Hippocampal formation (tissue), 2 donors: ENCODE measurements at regions not wholly inside any gene's neighbourhood (a gene's known extent, or its start where the extent isn't known, plus 50 kb on each side); places are given as distances from the start of the nearest gene placed in this dataset.
"Not testable (repeated sequence)": the region's sequence is repeated elsewhere in the genome, so short reads cannot be mapped to it uniquely, and the experiment has no call there.

Experiments
- DNase-seq, 2 donors: peaks; one replicate each; lab custom pipeline; 2025; lab: John Stamatoyannopoulos, UW

DNA sequence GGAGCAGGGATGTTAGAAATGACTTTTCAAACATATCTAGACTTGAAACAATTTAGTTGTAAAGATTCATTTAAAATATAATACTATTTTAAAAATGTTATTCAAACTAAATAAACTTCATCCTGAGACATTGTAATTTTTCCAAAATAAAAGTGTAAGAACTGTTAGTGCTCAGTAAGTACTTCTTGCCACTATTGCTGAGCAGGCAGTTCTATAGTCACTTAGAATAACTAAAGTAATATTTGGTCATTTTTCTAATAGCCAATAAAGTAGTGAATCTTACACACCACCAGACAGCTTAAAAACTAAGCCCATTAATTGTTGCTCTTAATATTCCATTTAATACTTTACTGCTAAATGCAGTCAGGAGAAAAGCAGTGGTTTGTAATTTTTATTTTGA is 1120.0 kb upstream of the CDH10 start:
- no peak for DNase-seq

DNA sequence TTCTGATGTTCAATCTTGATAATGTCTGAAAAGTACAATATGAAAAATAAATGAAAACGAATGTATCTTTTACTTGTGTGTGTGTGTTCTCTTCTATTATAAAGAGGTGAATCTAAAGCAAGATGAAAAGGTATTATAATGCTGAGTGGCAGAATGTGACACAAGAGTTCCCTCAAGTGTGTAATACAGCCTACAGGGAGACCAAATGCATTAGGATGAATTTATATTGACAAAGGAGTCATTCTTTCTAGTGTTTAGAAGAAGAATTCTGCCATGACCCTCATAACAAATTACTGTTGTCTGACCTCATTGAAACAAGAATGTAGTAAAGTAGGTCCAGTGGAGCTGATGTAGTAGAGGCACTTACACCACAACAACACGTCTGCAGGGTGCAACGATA is 1119.0 kb upstream of the CDH10 start:
- DNase-seq: no peak

DNA sequence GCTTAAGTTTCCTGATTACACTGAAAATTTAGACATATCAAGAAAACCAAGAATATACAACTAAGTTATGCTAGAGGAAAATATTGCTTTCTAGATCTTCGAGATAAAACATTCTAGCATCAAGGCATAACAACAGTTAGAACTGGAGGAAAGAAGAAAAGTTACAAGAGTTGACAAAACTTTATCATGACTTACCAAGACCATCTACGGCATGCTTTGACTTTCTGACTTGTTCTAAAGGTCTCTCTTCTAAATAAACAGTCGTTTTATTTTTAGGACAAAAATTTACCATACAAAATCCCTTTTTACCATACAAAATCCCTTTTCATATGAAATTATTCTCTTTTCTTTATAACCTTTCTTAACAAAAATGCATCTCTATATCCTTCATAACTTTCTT is 1110.1 kb upstream of the CDH10 start:
- DNase-seq: no peak

DNA sequence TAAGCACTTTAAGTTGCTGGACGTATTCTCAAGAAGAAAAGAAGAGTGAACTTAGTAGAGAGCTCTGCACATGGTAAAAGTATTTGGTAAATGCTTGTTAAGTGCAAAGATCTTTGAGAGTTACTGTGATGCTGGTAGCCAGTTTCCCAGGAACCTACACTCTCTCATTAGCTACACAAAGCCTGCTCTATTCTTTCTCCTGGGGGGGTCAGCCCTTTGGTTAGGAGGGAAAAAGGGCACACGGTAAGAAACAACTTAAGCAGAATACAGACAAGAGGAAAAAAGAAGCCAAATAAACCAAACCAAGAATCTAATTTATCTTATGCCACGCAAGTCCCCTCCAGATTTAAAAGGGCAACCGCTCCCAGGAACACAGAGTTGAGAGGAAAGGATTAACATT is 1100.1 kb upstream of the CDH10 start:
- DNase-seq: no peak

DNA sequence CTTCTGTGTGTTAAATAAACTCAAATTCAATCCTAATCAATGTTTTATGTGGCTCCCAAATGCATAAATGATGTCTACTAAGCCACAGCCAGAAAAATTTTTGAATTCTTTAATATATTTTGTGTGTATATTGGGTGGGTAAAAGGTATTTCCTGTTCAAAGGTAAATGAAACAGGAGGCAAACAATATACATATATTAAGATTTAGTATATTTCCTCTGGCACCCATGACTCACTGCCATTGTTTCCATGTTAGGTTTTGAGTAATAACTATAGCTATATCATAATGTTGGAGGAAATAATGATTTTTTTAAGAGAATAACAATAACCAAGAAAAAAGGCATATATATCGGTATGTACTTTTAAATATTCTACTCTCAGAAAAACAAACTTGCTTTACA is 1071.9 kb upstream of the CDH10 start:
- DNase-seq: no peak

DNA sequence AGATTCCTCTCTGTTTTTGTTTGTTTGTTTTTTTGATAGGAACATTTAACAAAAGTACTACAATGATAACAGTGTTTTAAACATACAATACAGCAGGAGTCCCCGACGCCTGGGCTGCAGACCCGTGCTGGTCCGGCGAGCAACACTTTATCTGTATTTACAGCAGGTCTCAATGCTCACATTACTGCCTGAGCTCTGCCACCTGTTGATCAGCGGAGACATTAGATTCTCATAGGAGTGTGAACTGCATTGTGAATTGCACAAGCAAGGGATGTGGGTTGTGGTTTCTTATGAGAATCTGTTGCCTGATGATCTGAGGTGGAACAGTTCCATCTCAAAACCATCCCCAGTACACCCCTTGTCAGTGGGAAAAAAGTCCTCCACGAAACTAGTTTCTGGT is 1068.5 kb upstream of the CDH10 start:
- DNase-seq: no peak

DNA sequence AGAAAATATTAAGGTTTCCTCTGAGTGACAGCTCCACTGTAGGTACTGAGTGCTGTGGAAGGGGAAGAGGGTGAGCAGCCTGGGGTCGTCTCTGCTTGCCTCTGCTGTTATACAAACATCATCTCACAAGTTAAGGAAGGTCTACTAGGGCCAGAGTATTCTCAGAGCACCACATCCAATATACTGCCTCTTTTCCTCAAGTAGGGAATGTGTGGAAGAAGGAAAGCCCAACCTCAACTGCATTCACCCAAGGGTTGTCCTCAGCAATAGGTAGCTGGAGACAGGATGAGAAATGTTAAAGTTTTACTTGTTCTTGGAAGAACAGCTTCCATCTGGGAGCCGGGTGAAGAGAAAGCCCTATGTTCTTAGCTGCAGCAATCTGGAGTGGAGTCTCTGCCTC is 1062.3 kb upstream of the CDH10 start:
- DNase-seq: no peak

DNA sequence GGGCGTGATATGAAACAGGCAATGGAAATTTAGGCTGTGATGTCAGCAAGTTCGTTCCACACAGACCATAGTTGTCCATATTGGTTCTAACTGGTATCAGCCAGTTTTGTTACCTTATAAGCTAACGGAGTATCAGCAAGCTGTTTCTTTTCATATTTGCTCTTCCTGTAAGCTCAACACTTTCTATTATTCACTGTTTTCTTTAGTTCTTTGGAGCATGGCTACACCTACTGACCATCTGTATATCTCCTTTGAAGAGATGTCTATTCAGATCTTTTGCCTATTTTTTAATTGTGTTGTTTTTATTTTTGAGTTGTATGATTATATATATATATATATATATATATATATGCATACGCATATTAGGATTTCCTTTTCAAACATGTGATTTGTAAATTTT is 1057.2 kb upstream of the CDH10 start:
- no peak for DNase-seq

DNA sequence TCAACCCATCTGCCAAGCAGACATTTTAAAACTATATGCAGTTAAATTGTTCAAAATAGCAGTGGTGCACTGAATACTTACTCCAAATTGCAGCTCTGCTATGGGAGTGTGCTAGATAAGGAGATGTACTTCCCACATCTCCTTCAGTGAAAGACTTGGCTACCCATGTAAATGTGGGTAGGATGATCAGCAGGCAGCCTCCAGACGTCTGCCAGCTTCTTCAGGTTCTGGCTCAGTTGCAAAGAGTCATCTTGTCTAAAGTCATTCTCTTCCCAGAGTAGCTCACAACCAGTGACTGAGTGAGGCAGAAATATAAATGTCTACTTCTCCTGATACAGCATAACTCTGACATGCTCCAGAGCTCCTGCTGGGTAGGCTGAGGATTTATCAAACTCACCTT is 1050.0 kb upstream of the CDH10 start:
- no peak for DNase-seq

DNA sequence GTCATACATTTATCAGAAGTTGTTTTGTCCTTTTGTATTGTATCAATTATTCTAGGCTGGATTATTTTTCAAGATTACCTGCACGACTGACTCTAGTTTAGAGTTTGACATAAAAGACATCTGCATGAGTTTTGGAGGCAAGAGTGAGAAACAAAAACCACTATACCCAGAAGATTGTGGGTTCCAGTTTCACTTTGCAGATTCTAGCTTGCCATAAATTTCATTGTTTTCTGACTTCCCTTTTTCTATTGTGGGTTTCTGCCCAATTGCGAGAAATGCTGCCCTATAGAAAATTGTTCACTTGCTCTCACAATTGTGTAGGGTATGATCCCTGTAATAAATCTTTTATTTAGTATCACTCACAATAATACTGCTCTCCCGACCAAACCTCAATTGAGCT is 1043.4 kb upstream of the CDH10 start:
- no peak for DNase-seq

DNA sequence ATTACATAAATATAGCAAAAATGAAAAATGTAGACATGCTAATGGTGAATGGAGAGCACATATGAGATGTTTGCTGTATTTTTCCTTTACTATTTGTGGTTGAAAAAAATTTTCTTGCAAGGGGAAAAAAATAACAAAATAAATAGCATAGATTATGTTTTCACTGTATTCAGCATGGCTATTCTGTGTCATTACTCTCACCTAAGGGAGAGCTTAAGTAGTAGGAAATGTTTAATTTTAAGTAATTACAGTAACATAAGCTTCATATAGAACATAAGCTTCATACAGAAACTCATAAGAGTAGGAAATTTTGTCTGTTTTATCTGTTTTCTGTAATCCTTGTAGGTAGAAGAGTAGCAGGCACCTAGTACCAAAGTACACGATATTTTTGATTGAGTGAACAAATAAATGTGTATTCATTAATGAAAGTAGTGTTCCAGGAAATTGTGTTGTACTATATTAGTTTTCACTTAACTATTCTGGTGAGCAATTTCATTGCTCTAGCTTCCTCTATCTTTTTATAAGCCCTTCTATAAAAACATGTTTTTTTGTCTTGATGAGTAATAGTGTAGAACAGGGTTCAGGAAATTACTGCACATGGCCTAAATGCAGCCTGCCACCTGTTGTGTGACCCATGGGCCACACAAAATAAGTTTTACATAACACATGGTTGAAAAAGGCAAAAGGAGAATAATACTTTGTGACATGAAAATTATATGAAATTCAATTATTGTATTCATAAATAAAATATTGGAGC is 1025.0 kb upstream of the CDH10 start:
- DNase-seq: no peak

DNA sequence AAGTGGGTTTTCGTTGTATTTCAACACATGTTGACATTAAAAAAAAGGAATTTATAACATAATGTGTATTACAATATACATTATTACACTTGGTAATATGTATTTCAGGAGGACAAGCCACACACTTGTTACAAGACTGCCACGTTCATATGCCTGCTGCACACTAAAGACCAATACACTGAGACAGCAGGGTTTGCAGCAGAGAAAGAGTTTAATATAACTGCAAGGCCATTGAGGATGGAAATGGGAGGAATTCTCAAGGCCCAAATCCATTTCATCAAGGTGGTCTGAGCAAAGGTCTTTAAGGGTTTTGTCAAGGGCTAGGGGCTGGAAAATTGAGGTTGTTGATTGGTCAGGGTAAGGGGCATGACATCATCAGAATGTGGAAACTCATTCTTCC is 1017.8 kb upstream of the CDH10 start:
- DNase-seq: no peak

DNA sequence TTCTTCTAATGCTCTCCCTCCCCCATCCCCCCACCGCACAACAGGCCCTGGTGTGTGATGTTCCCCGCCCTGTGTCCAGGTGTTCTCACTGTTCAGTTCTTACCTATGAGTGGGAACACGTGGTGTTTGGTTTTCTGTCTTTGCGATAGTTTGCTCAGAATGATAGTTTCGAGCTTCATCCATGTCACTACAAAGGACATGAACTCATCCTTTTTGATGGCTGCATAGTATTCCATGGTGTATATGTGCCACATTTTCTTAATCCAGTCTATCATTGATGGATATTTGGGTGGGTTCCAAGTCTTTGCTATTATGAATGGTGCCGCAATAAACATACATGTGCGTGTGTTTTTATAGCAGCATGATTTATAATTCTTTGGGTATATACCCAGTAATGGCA is 1005.5 kb upstream of the CDH10 start:
- DNase-seq: not testable (repeated sequence)

DNA sequence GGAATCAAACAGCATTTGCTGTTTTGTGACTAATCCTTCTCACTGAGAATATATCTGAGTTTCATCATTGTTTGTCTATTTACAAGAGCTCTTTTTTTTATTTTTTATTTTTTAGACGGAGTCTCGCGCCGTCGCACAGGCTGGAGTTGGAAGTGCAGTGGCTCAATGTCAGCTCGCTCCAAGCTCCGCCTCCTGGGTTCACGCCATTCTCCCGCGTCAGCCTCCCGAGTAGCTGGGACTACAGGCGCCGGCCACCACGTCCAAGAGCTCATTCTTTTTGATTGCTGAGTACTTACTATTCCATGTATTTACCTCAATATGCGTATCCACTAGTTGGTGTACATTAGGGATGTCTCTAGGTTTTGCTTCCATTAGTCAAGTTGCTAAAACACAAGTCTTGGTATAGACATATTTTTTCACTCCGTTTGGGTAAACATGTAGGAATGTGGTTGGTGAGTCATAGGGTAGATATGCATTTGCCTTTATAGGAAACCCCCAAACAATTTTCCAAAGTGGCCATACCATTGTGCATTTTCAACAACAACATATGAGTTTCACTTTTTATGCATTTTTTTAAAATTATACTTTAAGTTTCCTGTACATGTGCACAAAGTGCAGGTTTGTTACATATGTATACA is 1005.0 kb upstream of the CDH10 start:
- DNase-seq: no peak

DNA sequence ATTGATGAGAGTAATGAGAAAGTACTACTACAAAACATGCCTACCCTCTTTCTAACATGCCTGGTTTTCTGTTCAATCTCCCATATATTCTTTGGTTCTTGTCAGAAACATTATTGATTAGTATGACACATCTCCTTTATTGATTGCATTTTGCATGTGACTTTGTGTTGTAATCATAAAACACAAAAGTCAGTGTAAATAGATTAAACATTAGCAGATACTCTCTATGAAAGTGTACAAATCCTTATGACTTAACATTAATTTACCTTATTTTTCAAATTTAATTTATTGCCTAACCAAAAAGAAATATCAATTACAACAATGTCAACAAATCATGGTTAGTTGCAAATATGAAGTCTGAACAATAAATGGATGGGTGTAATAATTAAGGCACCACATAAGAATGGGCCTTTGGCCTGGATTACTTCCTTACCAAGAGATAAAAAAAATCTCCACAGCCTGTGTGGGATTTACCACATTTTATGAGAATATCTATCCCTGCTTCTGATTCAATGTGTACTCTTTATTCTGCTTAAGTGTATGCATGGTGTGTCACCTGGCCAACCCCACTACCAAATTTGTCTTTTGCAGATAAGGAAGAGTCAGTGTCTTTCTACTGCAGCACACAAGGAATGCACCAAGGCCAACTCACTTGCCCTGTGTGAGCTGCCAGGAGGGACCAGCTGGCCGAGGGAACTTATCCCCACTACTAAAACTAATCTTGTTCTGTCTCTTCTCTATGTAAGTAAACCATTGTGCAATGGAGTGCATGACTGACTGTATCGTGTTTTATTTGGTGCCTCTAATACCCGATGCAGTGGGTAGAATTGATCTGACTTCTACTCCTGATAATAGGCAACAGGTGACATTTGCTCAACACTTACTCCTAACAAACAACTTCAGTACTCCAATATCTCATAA is 1001.9 kb upstream of the CDH10 start:
- DNase-seq: no peak

DNA sequence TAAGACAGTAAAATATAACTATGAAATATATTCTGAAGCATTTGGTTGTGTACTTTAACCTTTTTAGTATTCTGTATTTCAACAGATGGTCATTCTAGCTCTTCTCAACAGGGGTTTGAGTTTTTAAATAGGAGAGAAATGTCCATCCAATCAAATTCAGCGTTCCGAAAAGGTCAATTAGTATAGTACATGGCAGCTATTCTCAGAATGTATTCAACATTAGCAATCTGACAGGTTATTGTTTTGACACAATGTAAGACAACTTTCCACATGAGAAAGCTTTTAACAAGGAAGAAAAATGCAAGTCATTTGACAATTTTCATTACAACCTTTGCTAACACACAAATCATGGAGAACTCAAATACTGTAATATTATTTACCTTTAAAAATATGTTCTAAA is 996.3 kb upstream of the CDH10 start:
- no peak for DNase-seq

DNA sequence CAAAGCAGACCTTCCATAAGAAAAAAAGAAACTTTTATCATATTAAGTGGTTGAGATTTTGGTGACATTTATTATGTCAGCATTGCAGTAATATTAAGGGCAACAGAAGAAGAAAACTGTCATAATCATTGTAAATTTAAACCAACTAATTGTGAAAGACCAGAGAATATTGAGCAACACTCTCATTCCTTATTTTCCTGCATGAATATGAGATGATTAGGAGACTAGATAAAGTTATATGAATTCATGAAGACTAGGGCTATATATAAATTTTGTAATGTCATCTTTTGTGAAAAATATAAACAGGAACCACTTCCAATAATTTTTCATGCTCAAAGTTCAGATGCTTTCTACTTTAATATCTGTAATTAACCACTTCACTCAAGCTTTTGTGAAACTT is 974.5 kb upstream of the CDH10 start:
- DNase-seq: no peak

DNA sequence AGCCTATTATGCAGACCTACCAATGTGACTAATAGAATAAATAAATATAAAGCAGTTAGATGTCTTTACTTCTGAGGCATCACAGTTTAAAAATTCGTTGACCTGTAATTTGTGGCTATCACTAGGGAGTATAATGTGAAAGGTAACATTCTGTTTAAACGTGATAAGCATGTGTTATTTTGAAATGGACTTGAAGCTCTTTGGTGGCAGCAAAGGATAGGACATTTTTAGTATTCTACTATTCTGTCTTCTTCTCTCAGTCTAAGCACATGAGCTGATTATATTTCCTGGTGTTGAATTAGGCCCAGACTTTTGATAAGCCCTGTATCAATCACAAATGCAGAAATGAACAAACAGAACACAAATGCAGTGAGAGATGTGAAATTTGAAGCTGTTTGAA is 974.0 kb upstream of the CDH10 start:
- no peak for DNase-seq

DNA sequence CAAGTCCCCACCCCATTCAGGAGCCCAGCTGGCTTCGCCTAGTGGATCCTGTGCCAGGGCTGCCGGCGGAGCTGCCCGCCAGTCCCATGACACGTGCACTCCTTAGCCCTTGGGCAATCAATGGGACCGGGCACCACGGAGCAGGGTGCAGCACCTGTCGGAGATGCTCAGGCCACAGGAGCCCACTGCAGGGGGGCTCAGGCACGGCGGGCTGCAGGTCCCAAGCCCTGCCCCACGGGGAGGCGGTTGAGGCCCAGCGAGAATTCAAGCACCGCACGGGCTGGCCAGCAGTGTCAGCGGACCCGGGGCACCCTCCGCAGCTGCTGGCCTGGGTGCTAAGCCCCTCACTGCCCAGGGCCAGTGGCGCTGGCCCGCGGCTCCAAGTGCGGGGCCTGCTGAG is 969.7 kb upstream of the CDH10 start:
- DNase-seq: no peak

DNA sequence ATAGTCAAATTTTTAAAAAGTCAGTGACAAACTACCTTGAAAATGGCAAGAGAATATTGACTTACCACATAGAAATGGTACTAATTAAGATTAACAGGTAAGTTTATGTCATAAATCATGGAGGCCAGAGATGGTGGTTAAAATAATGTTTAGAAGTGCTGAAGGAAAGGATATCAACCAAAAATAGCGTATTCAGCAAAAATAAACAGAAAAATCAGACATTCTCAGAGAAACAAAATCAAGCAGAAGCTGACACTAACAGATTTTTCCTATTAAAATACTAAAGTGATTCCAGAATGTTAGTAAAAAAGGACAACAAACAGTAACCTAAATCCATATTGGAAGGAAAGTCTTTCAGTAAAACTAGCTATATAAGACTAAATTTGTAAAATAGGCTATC is 959.9 kb upstream of the CDH10 start:
- DNase-seq: no peak

DNA sequence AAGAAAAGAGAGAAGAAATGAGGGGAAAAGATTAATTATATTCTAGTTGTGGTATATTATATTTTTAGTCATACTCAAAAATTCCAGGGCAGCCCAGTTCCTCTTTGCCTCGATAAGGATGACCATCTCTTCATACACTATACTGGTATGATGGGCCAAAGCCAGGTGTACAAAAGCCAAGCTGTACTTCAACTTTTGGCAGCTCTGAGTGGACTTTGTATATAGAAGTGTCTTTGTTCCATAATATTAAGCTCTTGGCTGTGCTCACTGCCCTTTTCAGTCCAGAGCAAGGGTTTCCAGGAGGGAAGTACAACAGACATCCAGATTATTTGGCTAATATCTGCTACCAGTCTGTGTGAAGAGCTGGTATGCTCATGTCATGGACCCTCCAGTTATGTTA is 934.3 kb upstream of the CDH10 start:
- no peak for DNase-seq

DNA sequence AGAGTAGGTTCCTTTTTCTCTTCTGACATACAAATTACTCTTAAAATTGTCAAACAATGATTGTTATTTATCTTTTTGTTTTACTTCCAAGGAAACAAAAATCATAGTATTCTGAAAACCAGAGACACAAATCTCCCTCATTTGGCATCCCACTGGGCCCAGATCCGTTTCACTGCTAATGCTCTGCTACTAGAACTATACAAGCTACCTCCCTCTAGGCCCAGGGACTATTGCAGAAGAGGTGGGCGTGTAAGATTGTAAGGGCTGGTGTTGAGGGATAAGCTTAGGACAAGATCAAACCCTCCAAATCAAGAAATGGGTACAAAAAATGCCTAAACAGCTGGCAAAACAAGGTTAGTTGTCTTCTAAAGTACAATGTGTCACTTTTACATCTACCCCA is 928.9 kb upstream of the CDH10 start:
- no peak for DNase-seq

DNA sequence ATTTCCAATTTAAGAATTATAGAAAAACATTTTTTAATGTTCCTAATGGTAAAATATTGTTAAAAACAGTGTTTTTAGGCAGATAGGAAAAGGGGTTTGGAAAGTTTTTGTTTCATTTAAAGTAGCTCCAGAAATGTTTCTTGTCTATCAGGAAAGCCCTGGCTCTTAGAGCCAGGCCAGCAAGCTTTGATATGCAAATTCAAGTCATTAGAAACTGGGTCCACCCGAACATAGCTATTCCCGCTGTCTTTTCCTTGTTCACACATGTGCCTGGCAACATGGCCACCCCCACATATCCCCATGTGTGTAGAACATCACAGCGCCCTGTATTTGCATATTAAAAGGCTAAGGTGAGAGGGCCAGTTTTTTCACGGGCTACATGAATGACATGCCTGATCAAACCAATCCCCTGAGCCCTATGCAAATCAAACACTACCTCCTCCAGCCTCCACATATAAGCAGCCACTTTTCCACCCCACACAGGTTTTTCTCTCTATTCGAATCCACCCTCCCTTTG is 925.3 kb upstream of the CDH10 start:
- no peak for DNase-seq
